ENCODE measurements at regions not wholly inside any gene's neighbourhood (a gene's known extent, or its start where the extent isn't known, plus 50 kb on each side); places are given as distances from the start of the nearest gene placed in this dataset.

DNA sequence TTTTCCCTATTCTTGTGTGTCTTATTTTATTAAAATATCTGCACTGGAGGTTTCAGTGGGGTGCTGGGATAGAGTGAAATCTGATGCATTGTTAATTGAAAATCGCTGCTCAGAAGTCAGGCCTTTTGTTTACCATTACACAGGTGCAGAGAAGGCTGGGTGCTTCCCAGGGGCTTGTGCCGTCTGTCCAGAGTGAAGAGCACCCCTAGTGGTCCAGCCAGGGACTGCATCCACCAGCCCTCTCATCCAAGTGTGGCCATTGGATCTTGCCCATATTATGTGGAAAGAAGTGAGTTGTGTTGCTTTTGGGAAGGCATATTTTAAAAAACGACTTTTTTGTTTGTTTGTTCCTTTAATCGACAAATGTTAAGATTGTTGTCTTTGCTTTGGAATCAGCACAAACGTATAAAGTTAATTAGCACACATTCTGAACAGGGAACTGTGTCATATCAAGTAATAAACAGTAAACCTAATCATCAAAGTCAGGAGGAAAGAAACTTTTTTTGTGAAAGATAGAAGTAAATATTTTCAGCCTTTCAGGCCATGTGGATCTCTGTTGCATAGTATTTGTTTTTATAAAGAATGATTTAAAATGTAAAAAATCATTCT, 315.6 kb downstream of the MTRR start:
- BruUV-seq (replicated peaks): no TSS peak
- peak; percentile 50 for DNase-seq (ENCODE audit: low spot score)
- no peak for TF ChIP-seq EZH2phosphoT487 (IDR thresholded peaks at IDR 0.05; ENCODE audit: borderline replicate concordance, low read depth, low read length)
- TF ChIP-seq, protein P1, sequence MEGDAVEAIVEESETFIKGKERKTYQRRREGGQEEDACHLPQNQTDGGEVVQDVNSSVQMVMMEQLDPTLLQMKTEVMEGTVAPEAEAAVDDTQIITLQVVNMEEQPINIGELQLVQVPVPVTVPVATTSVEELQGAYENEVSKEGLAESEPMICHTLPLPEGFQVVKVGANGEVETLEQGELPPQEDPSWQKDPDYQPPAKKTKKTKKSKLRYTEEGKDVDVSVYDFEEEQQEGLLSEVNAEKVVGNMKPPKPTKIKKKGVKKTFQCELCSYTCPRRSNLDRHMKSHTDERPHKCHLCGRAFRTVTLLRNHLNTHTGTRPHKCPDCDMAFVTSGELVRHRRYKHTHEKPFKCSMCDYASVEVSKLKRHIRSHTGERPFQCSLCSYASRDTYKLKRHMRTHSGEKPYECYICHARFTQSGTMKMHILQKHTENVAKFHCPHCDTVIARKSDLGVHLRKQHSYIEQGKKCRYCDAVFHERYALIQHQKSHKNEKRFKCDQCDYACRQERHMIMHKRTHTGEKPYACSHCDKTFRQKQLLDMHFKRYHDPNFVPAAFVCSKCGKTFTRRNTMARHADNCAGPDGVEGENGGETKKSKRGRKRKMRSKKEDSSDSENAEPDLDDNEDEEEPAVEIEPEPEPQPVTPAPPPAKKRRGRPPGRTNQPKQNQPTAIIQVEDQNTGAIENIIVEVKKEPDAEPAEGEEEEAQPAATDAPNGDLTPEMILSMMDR (conservative IDR thresholded peaks at IDR 0.05; ENCODE audit: low read length): peak; percentile 95
- ChIA-PET POLR2A (no interaction called here), CTCF (ENCODE audit: unreplicated experiment) (no interaction called here)
- H3K79me2 ChIP-seq (ENCODE audit: insufficient read depth, low read depth, low read length): no peaks in the 10 kb centered on the region
- no peak overlapping the region for H2AFZ ChIP-seq (ENCODE audit: low read length)
- no peaks in the 10 kb centered on the region for H3K36me3 ChIP-seq (ENCODE audit: insufficient read depth, low read length)
- H4K20me1 ChIP-seq (ENCODE audit: insufficient read depth, low read length): no peaks in the 10 kb centered on the region
- intact Hi-C loops (cut with micrococcal nuclease; ENCODE audit: unreplicated experiment): loop anchor here (10.0 kb wide), 1 partner anchor 260 kb away; no protein-coding TSS in a partner anchor
- H3K9me2 ChIP-seq (ENCODE audit: insufficient read depth, low read length): no peaks in the 10 kb centered on the region
- H3K27ac ChIP-seq (ENCODE audit: low read depth, low read length, poor library complexity, severe bottlenecking): no peak overlapping the region
- H3K4me1 ChIP-seq (ENCODE audit: insufficient read depth, low read length, poor library complexity, severe bottlenecking): no peaks in the 10 kb centered on the region
- H3K4me2 ChIP-seq (ENCODE audit: low read length): no peak overlapping the region
- no peak overlapping the region for H3K4me3 ChIP-seq (ENCODE audit: low read depth, low read length, poor library complexity, severe bottlenecking)
- no peaks in the 10 kb centered on the region for H3K9me3 ChIP-seq (ENCODE audit: low read length)

DNA sequence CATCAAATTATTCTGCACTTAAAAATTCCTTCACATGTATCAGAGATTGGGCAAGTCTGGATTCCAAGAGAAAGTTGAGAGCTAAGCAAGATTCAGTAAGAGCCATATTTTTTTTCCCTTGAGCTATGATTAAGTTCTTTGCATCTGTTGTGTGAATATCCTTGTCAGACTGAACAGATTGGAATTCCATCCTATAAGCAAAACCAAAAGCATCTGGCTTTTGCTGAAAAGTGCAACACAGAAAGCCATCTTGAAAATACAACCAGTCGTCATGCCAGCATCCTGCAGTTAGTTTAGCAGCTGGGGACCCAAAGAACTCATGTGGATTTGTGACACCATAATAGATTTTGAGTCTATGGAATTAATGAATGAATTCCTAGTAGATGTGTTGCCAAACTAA, 316.9 kb downstream of the MTRR start:
- Histone ChIP-seq H3K27ac (ENCODE audit: low read depth, low read length, poor library complexity, severe bottlenecking) (no peak overlapping the region), H3K4me1 (ENCODE audit: insufficient read depth, low read length, poor library complexity, severe bottlenecking) (no peaks in the 10 kb centered on the region), H3K9me3 (ENCODE audit: low read length) (no peaks in the 10 kb centered on the region), H3K9me2 (ENCODE audit: insufficient read depth, low read length) (no peaks in the 10 kb centered on the region), H3K36me3 (ENCODE audit: insufficient read depth, low read length) (no peaks in the 10 kb centered on the region), H4K20me1 (ENCODE audit: insufficient read depth, low read length) (no peaks in the 10 kb centered on the region), H3K4me3 (ENCODE audit: low read depth, low read length, poor library complexity, severe bottlenecking) (no peak overlapping the region), H3K79me2 (ENCODE audit: insufficient read depth, low read depth, low read length) (no peaks in the 10 kb centered on the region), H3K4me2 (ENCODE audit: low read length) (no peak overlapping the region), H2AFZ (ENCODE audit: low read length) (no peak overlapping the region)
- no peak for DNase-seq (ENCODE audit: low spot score)
- POLR2A ChIA-PET: no interaction called here
- TF ChIP-seq, protein P1 (conservative IDR thresholded peaks at IDR 0.05; ENCODE audit: low read length): no peak
- no peak for TF ChIP-seq EZH2phosphoT487 (IDR thresholded peaks at IDR 0.05; ENCODE audit: borderline replicate concordance, low read depth, low read length)
- no TSS peak for BruUV-seq (replicated peaks)
- CTCF ChIA-PET (ENCODE audit: unreplicated experiment): no interaction called here
- intact Hi-C loops (cut with micrococcal nuclease; ENCODE audit: unreplicated experiment): loop anchor here (10.0 kb wide), 1 partner anchor 261 kb away; no protein-coding TSS in a partner anchor

DNA sequence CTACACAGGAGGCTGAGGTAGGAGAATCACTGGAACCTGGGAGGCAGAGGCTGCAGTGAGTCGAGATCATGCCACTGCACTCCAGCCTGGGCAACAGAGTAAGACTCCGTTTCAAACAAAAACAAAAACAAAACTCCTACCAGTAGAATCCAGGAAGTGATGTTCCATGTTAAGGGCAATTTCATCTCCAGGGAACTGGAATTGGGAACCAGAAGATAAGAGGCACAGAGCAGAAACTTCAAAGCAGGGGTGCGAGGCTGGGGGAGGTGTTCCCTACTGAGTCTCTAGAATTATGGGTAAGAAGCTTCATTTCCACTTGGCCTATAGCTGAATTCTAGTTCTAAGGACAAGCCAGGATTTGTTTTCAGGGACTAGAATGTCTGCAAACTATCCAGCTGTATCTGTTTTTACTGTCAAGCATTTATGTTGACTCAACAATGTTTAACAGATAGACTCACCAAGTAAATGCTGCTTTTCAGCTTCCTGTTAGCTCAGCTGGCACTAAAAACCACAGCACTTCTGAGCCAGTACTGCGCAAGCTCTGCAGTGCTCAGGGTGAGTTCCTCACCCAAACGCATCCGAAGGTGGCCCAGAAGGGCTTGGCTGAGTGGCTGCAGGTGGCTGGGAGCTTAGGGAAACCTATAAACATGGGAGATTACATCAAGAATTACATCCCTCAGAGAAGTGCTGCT, 320.1 kb downstream of the MTRR start:
- TF ChIP-seq, protein P1 (conservative IDR thresholded peaks at IDR 0.05; ENCODE audit: low read length): no peak
- no peak for TF ChIP-seq EZH2phosphoT487 (IDR thresholded peaks at IDR 0.05; ENCODE audit: borderline replicate concordance, low read depth, low read length)
- no peaks in the 10 kb centered on the region for H3K9me2 ChIP-seq (ENCODE audit: insufficient read depth, low read length)
- H3K27ac ChIP-seq (ENCODE audit: low read depth, low read length, poor library complexity, severe bottlenecking): no peak overlapping the region
- no TSS peak for BruUV-seq (replicated peaks)
- H3K9me3 ChIP-seq (ENCODE audit: low read length): no peaks in the 10 kb centered on the region
- H4K20me1 ChIP-seq (ENCODE audit: insufficient read depth, low read length): no peaks in the 10 kb centered on the region
- no peaks in the 10 kb centered on the region for H3K4me1 ChIP-seq (ENCODE audit: insufficient read depth, low read length, poor library complexity, severe bottlenecking)
- ChIA-PET CTCF (ENCODE audit: unreplicated experiment) (no interaction called here), POLR2A (no interaction called here)
- H3K36me3 ChIP-seq (ENCODE audit: insufficient read depth, low read length): no peaks in the 10 kb centered on the region
- no peaks in the 10 kb centered on the region for H3K79me2 ChIP-seq (ENCODE audit: insufficient read depth, low read depth, low read length)
- intact Hi-C loops (cut with micrococcal nuclease; ENCODE audit: unreplicated experiment): loop anchor here (10.0 kb wide), 1 partner anchor 264 kb away; no protein-coding TSS in a partner anchor
- no peak overlapping the region for H3K4me2 ChIP-seq (ENCODE audit: low read length)
- no peak overlapping the region for H3K4me3 ChIP-seq (ENCODE audit: low read depth, low read length, poor library complexity, severe bottlenecking)
- H2AFZ ChIP-seq (ENCODE audit: low read length): no peak overlapping the region
- no peak for DNase-seq (ENCODE audit: low spot score)
